ENCODE measurements at regions not wholly inside any gene's neighbourhood (a gene's known extent, or its start where the extent isn't known, plus 50 kb on each side); places are given as distances from the start of the nearest gene placed in this dataset.

GRCh38 chr5:67487862-67488261 lies 291.3 kb upstream of the CD180 start (continued):
- TF ChIP-seq ZNF624 (tag by site-specific recombination; IDR thresholded peaks at IDR 0.05) (no peak), ZFP41 (tag by site-specific recombination; IDR thresholded peaks at IDR 0.05; ENCODE audit: borderline replicate concordance) (no peak), PRDM1 (tag by site-specific recombination; IDR thresholded peaks at IDR 0.05) (no peak), ZIC2 (tag by site-specific recombination; IDR thresholded peaks at IDR 0.05) (peak; percentile 58), ZNF121 (tag by site-specific recombination; IDR thresholded peaks at IDR 0.05) (no peak), ZNF664 (tag by site-specific recombination; IDR thresholded peaks at IDR 0.05) (peak; percentile 62; the same call in 1 of the 2 replicates), ZBTB17 (tag by site-specific recombination; IDR thresholded peaks at IDR 0.05) (no peak; the same call in 1 of the 2 replicates), ZNF155 (tag by site-specific recombination; IDR thresholded peaks at IDR 0.05) (no peak), ATF2 (tag by site-specific recombination; IDR thresholded peaks at IDR 0.05; ENCODE audit: low read depth) (no peak), ZNF792 (tag by site-specific recombination; IDR thresholded peaks at IDR 0.05) (no peak), ZNF239 (tag by site-specific recombination; IDR thresholded peaks at IDR 0.05) (no peak), SCRT2 (tag by site-specific recombination; IDR thresholded peaks at IDR 0.05) (peak; percentile 54; the same call in 1 of the 2 replicates), ZNF266 (tag by site-specific recombination; IDR thresholded peaks at IDR 0.05; ENCODE audit: low read depth) (no peak), ZNF10 (tag by site-specific recombination; IDR thresholded peaks at IDR 0.05) (no peak), ZNF529 (tag by site-specific recombination; IDR thresholded peaks at IDR 0.05; ENCODE audit: insufficient replicate concordance) (no peak), MZF1 (tag by site-specific recombination; IDR thresholded peaks at IDR 0.05; ENCODE audit: borderline replicate concordance) (peak; percentile 87; the same call in 1 of the 2 replicates), ZNF311 (tag by site-specific recombination; IDR thresholded peaks at IDR 0.05; ENCODE audit: borderline replicate concordance) (no peak), ZSCAN18 (tag by site-specific recombination; IDR thresholded peaks at IDR 0.05) (no peak), ZNF148 (tag by site-specific recombination; IDR thresholded peaks at IDR 0.05; ENCODE audit: borderline replicate concordance) (no peak), SALL2 (tag by site-specific recombination; IDR thresholded peaks at IDR 0.05; ENCODE audit: borderline replicate concordance) (no peak), ZNF768 (tag by site-specific recombination; IDR thresholded peaks at IDR 0.05) (no peak), ZNF16 (tag by site-specific recombination; IDR thresholded peaks at IDR 0.05; ENCODE audit: low read depth) (no peak), ZNF596 (tag by site-specific recombination; IDR thresholded peaks at IDR 0.05) (peak; percentile 42), KLF7 (tag by site-specific recombination; IDR thresholded peaks at IDR 0.05; ENCODE audit: borderline replicate concordance) (no peak), ZBTB1 (tag by site-specific recombination; IDR thresholded peaks at IDR 0.05) (no peak), ZNF548 (tag by site-specific recombination; IDR thresholded peaks at IDR 0.05) (no peak), ZNF830 (tag by site-specific recombination; IDR thresholded peaks at IDR 0.05; ENCODE audit: low read depth) (no peak), TCF7L2 (IDR thresholded peaks at IDR 0.05; ENCODE audit: borderline replicate concordance, low read depth, low read length) (0 out of 2 replicates have a peak, but pooled peaks have one; percentile 27), ZNF777 (tag by site-specific recombination; IDR thresholded peaks at IDR 0.05; ENCODE audit: borderline replicate concordance) (no peak), ZFP37 (tag by site-specific recombination; IDR thresholded peaks at IDR 0.05) (no peak), ZNF639 (tag by site-specific recombination; IDR thresholded peaks at IDR 0.05) (no peak), ZNF776 (tag by site-specific recombination; IDR thresholded peaks at IDR 0.05; ENCODE audit: borderline replicate concordance) (no peak), KLF8 (tag by site-specific recombination; IDR thresholded peaks at IDR 0.05) (0 out of 2 replicates have a peak, but pooled peaks have one; percentile 15), ZNF19 (tag by site-specific recombination; IDR thresholded peaks at IDR 0.05; ENCODE audit: low read depth) (0 out of 2 replicates have a peak, but pooled peaks have one; percentile 46), SP3 (tag by site-specific recombination; IDR thresholded peaks at IDR 0.05) (no peak), ZBTB21 (tag by site-specific recombination; IDR thresholded peaks at IDR 0.05) (no peak), ZNF335 (tag by site-specific recombination; conservative IDR thresholded peaks at IDR 0.05) (no peak)

Measured in HEK293 (cell line).